ENCODE measurements at regions not wholly inside any gene's neighbourhood (a gene's known extent, or its start where the extent isn't known, plus 50 kb on each side); places are given as distances from the start of the nearest gene placed in this dataset.
A peak's percentile ranks its signal among the peaks of the same experiment; 100 is the strongest.
"Not testable (repeated sequence)": the region's sequence is repeated elsewhere in the genome, so short reads cannot be mapped to it uniquely, and the experiment has no call there.

DNA sequence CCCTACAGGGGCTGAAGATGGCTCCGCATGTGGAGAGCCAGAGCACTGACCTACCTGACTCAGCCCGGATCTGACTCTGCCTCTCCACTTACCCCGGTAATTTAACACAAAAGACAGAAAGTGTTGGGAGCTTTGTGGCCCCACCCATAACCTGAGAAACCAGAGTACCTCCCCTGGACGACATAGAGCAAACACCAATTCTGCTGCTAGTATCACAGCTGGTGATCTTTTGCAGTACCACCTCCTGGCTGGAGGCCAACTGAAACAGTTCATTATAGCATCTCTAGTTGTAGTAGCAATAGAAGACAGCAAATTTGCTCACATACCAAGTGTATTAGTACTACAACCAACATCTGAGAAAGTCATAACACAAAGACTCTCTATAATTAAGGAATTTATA is 443.9 kb downstream of the KLHL4 start:
- no peak for DNase-seq

DNA sequence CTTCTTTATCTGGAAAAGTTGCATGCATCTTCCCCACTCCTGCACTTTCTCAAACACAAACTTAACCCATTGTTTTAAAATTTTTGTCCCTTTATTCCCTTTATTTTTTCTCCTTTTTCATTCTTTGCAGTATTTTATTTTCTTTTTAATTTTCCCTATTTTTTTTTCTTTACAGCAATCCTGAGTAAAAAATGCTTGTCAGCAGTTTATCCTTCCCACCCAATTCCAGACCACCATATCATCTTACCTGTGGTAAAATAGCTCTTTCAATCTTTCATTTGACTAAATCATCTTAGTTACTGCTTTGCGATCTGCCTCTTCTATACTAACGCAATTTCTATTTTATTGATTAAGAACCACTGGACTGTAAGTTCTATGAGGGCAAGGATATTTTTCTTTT is 450.5 kb downstream of the KLHL4 start:
- DNase-seq, result no peak

DNA sequence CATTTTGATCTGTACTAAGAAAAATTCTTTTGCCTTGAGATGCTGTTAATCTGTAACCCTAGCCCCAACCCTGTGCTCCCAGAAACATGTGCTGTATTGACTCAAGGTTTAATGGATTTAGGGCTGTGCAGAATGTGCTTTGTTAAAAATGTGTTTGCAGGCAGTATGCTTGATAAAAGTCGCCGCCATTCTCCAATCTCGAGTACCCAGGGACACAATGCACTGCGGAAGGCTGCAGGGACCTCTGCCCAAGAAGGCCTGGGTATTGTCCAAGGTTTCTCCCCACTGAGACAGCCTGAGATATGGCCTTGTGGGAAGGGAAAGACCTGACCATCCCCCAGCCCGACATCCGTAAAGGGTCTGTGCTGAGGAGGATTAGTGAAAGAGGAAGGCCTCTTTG is 454.5 kb downstream of the KLHL4 start:
- DNase-seq, result not testable (repeated sequence)

DNA sequence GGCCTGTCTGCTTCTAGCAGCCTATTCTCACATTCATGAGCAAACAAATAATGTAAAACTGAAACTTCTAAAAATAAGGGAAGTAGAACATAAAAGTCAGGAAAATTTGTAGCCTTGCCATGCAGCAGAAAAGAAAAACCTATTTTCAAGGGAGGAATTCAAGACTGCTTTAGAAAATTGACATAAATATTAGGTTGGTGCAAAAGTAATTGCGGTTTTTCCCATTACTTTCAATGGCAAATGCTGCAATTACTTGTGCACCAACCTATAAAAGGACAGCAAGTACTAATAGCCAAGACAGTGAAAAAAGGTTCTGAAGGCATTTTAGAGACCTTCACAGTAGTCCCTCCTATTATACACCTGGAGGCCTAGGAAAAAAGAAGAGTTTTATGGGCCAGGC is 457.8 kb downstream of the KLHL4 start:
- DNase-seq, result no peak

DNA sequence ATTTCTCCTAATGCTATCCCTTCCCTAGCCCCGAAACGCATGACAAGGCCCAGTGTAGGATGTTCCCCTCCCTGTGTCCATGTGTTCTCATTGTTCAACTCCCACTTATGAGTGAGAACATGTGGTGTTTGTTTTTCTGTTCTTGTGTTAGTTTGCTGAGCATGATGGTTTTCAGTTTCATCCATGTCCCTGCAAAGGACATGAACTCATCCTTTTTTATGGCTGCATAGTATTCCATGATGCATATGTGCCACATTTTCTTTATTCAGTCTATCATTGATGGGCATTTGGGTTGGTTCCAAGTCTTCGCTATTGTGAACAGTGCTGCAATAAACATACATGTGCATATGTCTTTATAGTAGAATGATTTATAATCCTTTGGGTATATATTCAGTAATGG is 490.3 kb downstream of the KLHL4 start:
- DNase-seq, result not testable (repeated sequence)

DNA sequence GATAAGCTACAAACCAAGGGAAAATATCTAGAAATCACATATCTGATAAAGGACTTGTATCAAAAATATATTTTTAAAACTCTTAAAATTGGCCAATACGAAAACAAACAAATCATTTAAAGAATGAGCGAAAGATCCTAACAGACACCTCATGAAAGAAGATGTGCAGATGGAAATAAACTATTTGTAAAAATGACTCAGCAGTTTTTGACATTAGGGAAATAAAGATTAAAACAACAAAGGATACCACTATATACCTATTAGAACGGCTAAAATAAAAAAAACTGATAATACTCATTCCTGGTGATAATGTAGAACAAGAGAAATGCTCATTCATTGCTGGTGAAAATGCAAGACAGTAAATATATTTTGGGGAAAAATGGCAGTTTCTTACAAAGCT is 506.4 kb downstream of the KLHL4 start:
- no peak for DNase-seq

DNA sequence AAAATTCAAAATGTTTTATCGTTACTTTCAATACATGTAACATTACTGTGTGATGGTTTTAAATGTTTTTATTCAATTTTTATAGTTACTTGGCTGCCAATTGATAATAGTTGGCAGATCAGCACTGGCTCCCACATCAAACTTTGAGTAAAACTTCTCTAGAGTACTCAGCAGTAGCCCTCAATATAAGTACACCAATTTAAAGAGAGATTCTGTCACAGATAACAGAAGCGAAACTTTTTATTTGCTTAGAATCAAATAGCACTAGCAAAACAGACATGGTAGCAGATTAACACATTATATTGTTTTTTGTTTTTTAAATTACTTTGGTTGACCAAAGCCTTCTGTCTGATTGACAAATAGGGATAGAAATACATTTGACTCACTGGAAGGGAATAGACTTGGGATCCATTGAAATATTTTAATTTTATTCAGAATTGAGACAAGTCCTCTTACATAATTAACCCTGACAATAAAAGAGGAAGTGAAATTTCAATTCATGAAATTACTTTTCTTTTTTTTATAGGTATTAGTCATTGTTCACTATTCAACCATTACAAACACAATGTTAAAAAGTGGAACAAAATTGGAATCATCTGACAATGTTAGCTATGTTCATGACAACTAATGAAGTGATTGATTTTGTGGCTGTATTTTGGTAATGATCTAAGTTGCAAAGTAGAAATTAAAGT is 554.9 kb downstream of the KLHL4 start:
- DNase-seq, result no peak

DNA sequence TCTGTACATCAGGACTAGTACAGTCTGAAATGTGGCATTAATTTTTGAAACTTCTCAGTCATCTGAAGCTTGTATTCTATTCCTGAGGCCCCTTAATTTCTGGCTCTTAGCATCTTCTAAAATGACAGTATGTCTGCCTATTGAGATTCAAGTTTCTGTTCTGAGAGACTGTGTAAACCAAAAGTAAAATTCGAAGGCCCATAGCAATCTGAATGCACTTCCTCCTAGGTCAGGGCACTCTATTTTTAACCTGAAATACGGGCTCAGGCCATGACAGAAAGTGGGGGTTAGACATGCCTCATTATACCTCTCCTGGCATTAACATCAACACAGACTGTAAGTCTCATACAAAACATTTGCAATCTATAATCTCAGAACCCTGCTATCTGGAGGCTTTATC is 584.4 kb downstream of the KLHL4 start:
- no peak for DNase-seq

DNA sequence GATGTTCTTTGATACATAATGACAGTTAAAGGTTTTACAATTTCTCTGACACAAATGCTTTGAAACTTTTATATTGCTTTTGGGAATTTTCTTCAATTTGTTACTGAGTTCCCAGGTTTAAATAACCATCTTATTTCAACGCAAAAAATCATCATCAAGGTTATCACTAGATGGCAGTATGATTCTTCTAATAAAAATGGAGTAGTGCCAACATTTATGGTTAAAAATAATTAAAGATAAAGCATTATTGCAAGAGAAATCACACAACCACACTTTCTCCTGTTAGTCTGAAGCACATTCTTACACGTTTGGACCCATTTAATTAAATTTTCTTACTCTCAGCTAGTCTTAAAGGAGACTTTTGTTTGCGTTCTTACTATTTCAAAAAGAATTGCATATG is 611.3 kb upstream of the CPXCR1 start:
- peak in 1 of 2 experiments; percentile 0 for DNase-seq

DNA sequence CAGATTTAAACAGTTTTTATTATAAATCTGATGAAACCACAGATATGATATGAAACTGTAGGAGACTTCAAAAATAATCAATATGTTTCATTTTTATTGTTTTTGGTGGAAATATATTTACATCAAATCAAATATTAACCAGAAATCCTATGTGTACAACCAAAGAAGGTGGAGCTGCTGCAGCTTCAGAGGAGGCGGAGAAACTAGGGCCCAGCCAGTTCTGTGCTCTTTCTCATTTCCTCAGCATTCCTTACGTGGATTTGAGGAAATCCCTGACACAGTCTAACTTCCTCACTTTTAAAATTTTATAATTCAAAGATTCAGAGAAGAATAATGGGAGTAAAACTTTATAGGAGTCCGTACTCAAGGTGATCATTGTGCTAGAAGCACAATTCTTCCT is 610.7 kb upstream of the CPXCR1 start:
- no peak for DNase-seq

DNA sequence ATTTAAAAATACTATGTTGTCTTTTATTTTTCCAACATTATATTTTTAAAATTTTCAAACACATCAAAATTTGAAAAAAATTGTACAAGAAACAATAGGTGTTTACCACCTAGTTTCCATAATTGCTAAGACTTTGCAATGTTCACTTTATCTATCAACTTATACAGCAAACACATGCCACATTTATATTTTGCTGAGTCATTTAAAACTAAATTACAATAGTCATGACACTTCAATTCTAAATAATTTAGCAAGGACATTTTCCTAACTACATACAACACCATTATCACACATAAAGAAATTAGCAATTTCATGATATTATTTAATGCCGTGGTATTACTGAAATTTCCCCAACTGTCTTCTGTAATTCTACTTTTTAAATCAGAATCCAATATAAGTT is 600.4 kb upstream of the CPXCR1 start:
- no peak for DNase-seq

DNA sequence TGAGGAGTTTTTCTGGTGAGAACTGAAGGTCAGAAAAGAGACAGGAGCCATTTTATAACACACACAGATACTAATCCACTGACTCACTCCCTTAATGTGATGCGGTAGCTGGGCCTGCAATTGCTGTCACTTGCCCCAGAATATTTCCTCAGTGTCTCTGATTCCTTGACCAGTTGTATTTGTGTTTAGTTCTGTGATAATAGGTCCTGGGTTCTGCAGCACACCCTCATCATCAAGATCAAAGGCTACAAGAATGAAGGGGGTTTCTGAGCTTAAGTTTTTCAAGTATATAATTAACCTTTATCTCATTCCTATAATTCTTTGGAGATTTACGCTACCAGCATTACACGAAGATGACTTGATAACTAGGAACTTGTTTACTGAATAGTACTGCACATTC is 576.5 kb upstream of the CPXCR1 start:
- no peak for DNase-seq

DNA sequence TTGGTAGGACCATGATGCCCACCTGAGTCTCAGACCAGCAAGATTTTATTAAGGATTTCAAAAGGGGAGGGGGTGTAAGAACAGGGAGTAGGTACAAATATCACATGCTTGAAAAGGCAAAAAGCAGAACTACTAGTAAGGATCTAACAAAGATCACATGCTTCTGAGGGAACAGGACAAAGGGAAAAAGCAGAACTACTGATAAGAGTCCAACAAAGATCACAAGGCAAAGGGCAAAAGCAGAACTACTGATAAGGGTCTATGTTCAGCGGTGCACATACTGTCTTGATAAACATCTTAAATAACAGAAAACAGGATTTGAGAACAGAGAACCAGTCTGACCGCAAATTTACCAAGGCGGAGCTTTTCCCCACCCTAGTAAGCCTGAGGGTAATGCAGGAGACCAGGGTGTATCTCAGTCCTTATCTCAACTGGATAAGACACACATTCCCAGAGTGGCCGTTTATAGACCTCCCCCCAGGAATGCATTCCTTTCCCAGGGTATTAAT is 573.0 kb upstream of the CPXCR1 start:
- DNase-seq, result not testable (repeated sequence)

DNA sequence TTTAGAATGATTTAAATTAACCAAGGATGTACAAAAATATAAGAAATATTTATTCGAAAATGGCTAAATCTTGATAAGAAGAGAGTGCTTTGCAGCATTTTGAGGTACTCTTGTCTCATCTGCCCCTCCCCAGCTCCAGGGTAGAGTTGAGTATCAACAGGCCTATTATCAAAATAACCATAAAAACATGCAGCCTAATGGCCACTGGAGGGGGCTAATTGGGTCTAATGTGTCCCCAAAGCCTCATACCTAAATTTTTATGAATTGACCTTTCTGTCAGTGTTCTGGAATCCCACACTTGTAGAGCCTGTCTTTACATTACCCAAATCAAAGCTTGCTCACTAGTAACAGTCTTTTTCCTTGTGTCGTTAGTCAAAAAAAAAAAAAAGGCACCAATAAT is 544.9 kb upstream of the CPXCR1 start:
- no peak for DNase-seq

DNA sequence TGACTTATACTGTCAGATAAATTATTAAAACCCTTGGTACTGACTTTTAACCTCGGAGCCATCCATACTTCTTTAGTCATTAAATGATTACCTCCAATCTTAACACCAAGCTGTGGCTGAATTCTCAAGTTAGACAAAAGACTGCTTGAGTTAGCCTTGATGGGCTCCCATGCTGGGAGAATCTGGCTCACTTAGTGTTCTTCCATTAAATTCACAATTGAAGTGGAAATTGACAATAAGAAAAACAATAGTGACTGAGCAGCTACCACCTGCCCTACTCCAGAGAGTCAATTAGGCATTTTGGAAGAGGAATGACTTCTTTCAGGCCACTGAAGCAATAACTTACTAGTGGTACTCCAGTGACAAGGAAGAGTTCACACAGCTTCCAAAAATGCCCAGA is 503.0 kb upstream of the CPXCR1 start:
- DNase-seq, result no peak

DNA sequence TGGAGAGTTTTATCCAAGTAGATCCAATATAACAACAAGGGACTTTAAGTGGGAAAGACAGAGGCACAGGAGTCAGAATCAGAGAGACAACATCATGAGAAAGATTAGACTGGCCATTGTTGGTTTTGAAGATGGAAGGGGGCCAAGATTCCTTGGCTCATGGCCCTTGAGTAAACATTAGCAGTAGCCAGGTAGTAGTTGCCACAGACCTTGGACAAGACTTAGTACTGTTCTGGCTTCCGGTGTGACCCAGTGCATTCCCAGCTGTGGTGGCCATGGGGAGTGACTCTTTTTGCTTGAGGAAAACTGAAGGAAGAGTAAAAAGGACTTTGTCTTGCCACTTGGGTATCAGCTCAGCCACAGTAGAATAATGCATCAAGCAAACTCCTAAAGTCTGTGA is 462.2 kb upstream of the CPXCR1 start:
- DNase-seq, result no peak

DNA sequence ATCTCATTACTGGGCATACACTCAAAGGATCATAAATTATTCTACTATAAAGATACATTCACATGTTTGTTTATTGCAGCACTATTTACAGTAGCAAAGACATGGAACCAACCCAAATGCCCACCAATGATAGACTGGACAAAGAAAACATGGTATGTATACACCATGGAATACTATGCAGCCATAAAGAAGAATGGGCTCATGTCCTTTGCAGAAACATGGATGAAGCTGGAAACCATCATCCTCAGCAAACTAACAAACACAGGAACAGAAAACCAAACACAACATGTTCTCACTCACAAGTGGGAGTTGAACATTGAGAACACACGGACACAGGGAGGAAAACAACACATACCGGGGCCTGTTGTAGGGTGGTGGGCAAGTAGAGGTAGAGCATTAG is 433.1 kb upstream of the CPXCR1 start:
- not testable (repeated sequence) for DNase-seq

DNA sequence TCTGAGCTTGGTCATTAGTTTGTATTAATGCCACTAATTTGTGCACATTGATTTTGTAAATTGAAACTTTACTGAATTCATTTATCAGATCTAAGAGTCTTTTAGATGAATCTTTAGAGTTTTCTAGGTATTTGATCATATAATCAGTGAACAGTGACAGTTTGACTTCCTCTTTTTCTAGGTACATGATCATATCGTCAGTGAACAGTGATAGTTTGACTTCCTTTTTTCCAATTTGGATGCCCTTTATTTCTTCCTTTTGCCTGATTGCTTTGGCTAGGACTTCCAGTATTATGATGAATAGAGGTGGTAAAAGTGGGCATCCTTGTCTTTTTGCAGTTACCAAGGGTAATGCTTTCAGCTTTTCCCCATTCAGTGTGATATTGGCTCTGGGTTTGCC is 421.4 kb upstream of the CPXCR1 start:
- no peak for DNase-seq

DNA sequence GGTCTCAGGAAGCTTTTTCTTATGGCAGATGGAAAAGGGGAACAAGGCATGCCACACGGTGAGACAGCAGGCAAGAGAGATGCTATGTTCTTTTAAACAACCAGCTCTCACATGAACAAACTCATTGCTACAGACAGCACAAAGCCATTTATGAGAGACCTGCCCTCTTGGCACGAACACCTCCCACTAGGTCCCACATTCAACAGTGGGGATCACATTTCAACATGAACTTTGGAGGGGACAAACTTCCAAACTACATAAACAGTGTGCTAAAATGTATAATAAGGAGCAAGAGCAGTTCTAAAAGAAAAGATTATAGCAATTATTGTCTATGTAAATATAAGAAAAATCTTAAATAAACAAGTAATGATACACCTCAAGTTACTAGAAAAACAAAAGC is 391.8 kb upstream of the CPXCR1 start:
- no peak for DNase-seq

DNA sequence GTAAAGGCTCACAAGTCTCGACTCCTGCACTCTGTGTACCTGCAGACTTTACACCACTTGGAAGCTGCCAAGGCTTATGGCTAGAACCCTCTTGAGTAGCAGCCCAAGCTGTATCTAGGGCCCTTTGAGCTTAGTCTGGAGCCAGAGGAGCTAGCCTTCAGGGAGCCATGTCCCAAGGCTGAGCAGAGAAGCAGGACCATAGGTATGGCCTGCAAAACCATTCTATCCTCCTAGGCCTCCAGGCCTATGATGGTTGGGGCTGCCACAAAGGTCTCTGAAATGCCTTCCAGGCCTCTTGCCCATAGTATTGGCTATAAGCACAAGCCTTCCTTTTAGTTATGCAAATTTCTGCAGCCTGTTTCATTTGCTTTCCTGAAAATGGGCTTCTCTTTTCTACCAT is 380.7 kb upstream of the CPXCR1 start:
- no peak for DNase-seq

DNA sequence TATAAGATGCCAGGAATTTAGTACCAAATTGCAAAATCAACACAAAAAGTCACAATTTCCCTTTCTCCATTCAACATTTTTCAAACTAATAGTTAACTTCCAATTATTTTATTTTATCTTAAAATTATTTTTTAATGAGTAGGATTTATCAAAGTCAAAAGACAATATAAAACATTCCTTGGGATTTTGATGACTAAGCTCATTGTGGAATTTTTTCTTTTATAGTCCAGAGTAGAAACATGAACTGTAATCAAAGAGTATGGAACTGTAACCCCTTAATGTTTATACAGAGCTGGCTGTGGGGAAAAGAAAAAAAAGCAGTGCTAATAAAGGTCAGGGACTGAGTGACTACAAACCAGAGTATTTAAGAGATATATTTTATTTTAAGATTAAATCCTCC is 368.6 kb upstream of the CPXCR1 start:
- DNase-seq, result no peak

DNA sequence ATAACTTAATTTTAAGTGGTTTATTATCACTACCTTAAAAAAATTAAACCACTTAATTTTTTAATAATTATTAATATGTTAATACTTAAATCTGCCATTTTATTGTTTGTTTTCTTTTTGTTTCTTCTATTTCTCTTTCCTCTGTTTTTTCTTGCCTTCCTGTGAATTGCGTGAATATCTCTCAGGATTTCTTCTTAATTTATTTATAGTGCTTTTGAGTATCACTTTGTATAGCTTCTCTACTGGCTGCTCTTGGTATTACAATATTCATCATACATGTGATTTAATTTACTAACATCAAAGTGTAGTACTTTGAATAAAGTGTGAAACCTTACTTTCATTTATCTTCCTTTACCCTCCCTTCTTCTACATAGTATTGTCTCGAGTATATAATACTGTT is 349.5 kb upstream of the CPXCR1 start:
- no peak for DNase-seq

DNA sequence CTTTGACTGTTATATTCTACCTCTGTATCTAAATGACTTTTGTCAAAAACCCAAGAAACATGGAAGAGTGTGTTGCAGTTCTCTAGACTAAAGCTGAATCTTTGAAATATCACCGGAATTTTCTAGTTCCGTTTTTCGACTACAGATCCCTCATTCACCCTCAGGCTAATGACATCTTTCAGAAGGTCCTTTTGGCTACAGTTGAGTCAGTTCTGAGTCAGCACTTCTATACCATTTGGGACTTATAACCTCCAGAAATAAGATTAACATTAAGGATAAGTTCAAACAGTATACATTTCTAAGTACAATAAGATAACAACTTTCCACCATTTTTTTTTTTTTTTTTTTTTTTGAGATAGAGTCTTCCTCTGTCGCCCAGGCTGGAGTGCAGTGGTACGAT is 331.0 kb upstream of the CPXCR1 start:
- DNase-seq, result no peak

DNA sequence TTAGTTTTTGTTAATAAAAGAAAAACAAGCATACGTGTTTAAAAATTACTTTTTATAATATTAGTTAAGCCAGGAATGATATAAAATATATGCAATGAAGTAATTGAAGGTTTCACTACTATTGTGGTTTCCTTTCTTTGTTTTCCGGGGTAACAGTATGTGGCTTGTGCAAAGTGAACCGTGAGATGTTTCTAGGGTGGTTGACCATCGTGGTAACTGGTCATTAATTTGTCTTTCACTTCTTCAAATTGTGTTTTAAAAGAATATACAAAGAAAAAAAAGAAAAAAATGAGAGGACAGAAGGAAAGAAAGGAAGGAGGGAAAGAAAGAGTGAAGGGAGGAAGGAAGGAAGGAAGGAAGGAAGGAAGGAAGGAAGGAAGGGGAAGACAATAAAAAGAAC is 330.1 kb upstream of the CPXCR1 start:
- DNase-seq, result no peak

DNA sequence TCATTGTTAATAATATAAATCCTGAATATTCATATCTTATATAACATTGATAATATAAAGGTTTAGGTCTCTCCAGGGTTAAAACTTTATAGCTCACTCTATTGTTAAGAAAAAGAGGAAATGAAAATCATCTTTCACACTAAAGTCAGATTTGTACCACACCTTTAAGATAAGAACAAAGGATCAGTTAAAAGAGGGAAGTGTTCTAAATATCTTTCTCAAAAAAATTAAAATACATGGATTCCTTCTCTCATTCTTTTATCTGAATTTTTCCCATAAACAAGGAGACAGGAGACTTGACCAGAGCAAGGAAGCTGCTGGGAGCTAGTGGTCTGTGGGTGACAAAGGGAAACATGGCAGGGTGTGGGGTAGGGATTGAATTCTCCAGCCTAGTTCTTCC is 323.0 kb upstream of the CPXCR1 start:
- no peak for DNase-seq

DNA sequence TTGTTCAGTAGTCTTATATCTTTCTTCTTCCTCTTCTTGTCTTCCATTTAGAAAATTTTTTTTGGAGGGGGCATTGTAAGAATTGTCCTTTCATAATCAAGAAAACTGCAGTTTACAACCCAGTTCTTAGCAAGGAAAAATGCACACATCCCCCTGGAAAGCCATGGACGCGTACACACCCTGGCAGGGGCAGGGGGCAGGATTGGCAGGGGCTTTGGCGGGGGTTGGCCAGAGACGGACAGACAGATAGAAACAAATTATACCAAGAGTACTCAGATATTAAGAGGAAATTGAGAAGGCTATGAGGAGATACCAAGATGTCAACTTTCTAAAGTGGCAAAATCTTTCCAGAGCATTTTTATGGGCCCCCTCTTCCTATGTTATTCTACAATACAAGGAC is 322.5 kb upstream of the CPXCR1 start:
- no peak for DNase-seq
